IMR-90 (cell line): ENCODE measurements at regions not wholly inside any gene's neighbourhood (a gene's known extent, or its start where the extent isn't known, plus 50 kb on each side); places are given as distances from the start of the nearest gene placed in this dataset.

Source experiments
- ATAC-seq: fragments of 200-7000 bp; cut with Tn5 transposase; 2 replicates; pipeline ENCODE4 v1.9.1; 2020; ENCODE audit warnings: low read depth, mild to moderate bottlenecking, moderate library complexity
- BruUV-seq: library from RNA; stranded (reverse); fragments of 400-500 nt; replicated peaks from 2 replicates; lab custom pipeline; 2021; lab: Mats Ljungman, UMichigan
- CTCF ChIA-PET: fragments of 300-600 bp; formaldehyde crosslinking; extraction: SDS; loops from one replicate; lab custom pipeline; 2021; ENCODE audit warnings: antibody characterized with exemption; lab: Yijun Ruan, JAX
- POLR2A ChIA-PET: fragments of 300-600 bp; sonication (Branson Sonifier 250); formaldehyde crosslinking; loops from one replicate; lab custom pipeline; 2022; ENCODE audit warnings: antibody characterized with exemption; ENCODE audit not compliant: unreplicated experiment; lab: Charles Lee
- DNase-seq: peaks from one replicate; pipeline ENCODE4 v3.0.0; 2013
- H2AFZ ChIP-seq: replicated peaks from 2 replicates; pipeline ENCODE3; 2013; ENCODE audit warnings: low read length, mild to moderate bottlenecking; ENCODE audit not compliant: poor library complexity
- H2AK5ac ChIP-seq: 2 replicates; pipeline ENCODE4 v1.6.1; 2013; ENCODE audit warnings: low read depth, low read length, inconsistent platforms
- H2AK9ac ChIP-seq: replicated peaks from 2 replicates; pipeline ENCODE3; 2013; ENCODE audit warnings: mild to moderate bottlenecking, low read depth, low read length, moderate library complexity; ENCODE audit not compliant: poor library complexity
- H2BK120ac ChIP-seq: 2 replicates; pipeline ENCODE4 v1.6.1; 2013; ENCODE audit warnings: low read depth, low read length, inconsistent platforms
- H2BK15ac ChIP-seq: 3 replicates; pipeline ENCODE4 v1.6.1; 2013; ENCODE audit warnings: low read depth, low read length, inconsistent platforms
- H2BK20ac ChIP-seq: 2 replicates; pipeline ENCODE4 v1.6.1; 2013; ENCODE audit warnings: low read depth, mild to moderate bottlenecking, inconsistent platforms, low read length, moderate library complexity
- H2BK5ac ChIP-seq: 2 replicates; pipeline ENCODE4 v1.6.1; 2013; ENCODE audit warnings: mild to moderate bottlenecking, low read depth, low read length, inconsistent platforms; ENCODE audit not compliant: poor library complexity, severe bottlenecking
- H3K14ac ChIP-seq: replicated peaks from 2 replicates; pipeline ENCODE4 v1.6.1; 2013; ENCODE audit warnings: low read depth, low read length, inconsistent platforms
- H3K18ac ChIP-seq: 2 replicates; pipeline ENCODE4 v1.6.1; 2013; ENCODE audit warnings: low read depth, low read length, control low read depth
- H3K23ac ChIP-seq: 2 replicates; pipeline ENCODE4 v1.6.1; 2013; ENCODE audit warnings: low read depth, low read length, inconsistent platforms
- H3K27ac ChIP-seq: 2 replicates; pipeline ENCODE4 v1.5.1; 2013; ENCODE audit warnings: mild to moderate bottlenecking, control low read depth, low read length; ENCODE audit not compliant: insufficient read depth
- H3K27me3 ChIP-seq: 2 replicates; pipeline ENCODE4 v1.6.1; 2013; ENCODE audit warnings: low read length; ENCODE audit not compliant: control insufficient read depth, insufficient read depth
- H3K36me3 ChIP-seq: 2 replicates; pipeline ENCODE4 v1.6.1; 2013; ENCODE audit warnings: low read length, mixed read lengths; ENCODE audit not compliant: control insufficient read depth, insufficient read depth
- H3K4ac ChIP-seq: 2 replicates; pipeline ENCODE4 v1.6.1; 2013; ENCODE audit warnings: low read depth, low read length, inconsistent platforms
- H3K4me1 ChIP-seq: 2 replicates; pipeline ENCODE4 v1.6.1; 2013; ENCODE audit warnings: low read length, mixed read lengths; ENCODE audit not compliant: control insufficient read depth, insufficient read depth
- H3K4me2 ChIP-seq: 2 replicates; pipeline ENCODE4 v1.6.1; 2013; ENCODE audit warnings: low read depth, mild to moderate bottlenecking, control low read depth, low read length, moderate library complexity
- H3K4me3 ChIP-seq: 2 replicates; pipeline ENCODE4 v1.5.1; 2013; ENCODE audit warnings: low read depth, mild to moderate bottlenecking, control low read depth, low read length, moderate library complexity; ENCODE audit not compliant: insufficient read depth
- H3K56ac ChIP-seq: 2 replicates; pipeline ENCODE4 v1.6.1; 2013; ENCODE audit warnings: low read length, inconsistent platforms; ENCODE audit not compliant: insufficient read depth; ENCODE audit errors: extremely low read depth
- H3K79me1 ChIP-seq, 2 experiments: 2 replicates each; pipeline ENCODE4 v1.6.1; 2013; ENCODE audit warnings: low read length in 2 of 2, inconsistent platforms in 1 of 2, low read depth in 1 of 2
- H3K9ac ChIP-seq: 2 replicates; pipeline ENCODE4 v1.6.1; 2013; ENCODE audit warnings: low read depth, low read length, control low read depth
- H3K9me1 ChIP-seq: 2 replicates; pipeline ENCODE4 v1.6.1; 2013; ENCODE audit warnings: low read length, inconsistent platforms; ENCODE audit not compliant: insufficient read depth
- H3K9me3 ChIP-seq: 2 replicates; pipeline ENCODE4 v1.6.1; 2013; ENCODE audit warnings: low read length; ENCODE audit not compliant: control insufficient read depth, insufficient read depth
- H4K20me1 ChIP-seq: 2 replicates; pipeline ENCODE4 v1.6.1; 2013; ENCODE audit warnings: low read length, inconsistent platforms; ENCODE audit not compliant: insufficient read depth
- H4K5ac ChIP-seq: 2 replicates; pipeline ENCODE4 v1.6.1; 2013; ENCODE audit warnings: mild to moderate bottlenecking, low read depth, low read length, control low read depth
- H4K8ac ChIP-seq, 2 experiments: 2 replicates each; pipeline ENCODE4 v1.6.1; 2013; ENCODE audit warnings: low read depth in 2 of 2, low read length in 2 of 2, control low read depth in 1 of 2, inconsistent platforms in 1 of 2
- H4K91ac ChIP-seq: 2 replicates; pipeline ENCODE4 v1.6.1; 2013; ENCODE audit warnings: low read depth, low read length, inconsistent platforms; ENCODE audit not compliant: insufficient read depth
- BHLHE40 ChIP-seq: fragments of 150-350 bp; IDR thresholded peaks from 2 replicates; pipeline ENCODE4 v1.6.1; 2016; ENCODE audit warnings: mild to moderate bottlenecking, low read depth, low read length
- CEBPB ChIP-seq: IDR thresholded peaks from 2 replicates; pipeline ENCODE4 v1.6.1; 2012; ENCODE audit warnings: low read depth, low read length, improper control_type of control experiment
- MAFK ChIP-seq: IDR thresholded peaks from 2 replicates; pipeline ENCODE4 v1.6.1; 2012; ENCODE audit warnings: low read depth, low read length, improper control_type of control experiment
- MAZ ChIP-seq: IDR thresholded peaks from 2 replicates; pipeline ENCODE4 v1.6.1; 2012; ENCODE audit warnings: low read depth, mild to moderate bottlenecking, low read length, improper control_type of control experiment, moderate library complexity, borderline replicate concordance
- NFE2L2 ChIP-seq: fragments of 150-350 bp; IDR thresholded peaks from 2 replicates; pipeline ENCODE4 v1.6.1; 2016; ENCODE audit warnings: low read depth, mild to moderate bottlenecking, low read length
- POLR2A ChIP-seq: IDR thresholded peaks from 2 replicates; pipeline ENCODE4 v1.6.1; 2012; ENCODE audit warnings: mild to moderate bottlenecking, low read depth, low read length
- RCOR1 ChIP-seq: IDR thresholded peaks from 2 replicates; pipeline ENCODE4 v1.6.1; 2012; ENCODE audit warnings: mild to moderate bottlenecking, low read length, improper control_type of control experiment; ENCODE audit not compliant: insufficient replicate concordance
- RFX5 ChIP-seq: IDR thresholded peaks from 2 replicates; pipeline ENCODE4 v1.8.0; 2012; ENCODE audit warnings: low read depth, mild to moderate bottlenecking, low read length, moderate library complexity
- SMC3 ChIP-seq: fragments of 150-350 bp; IDR thresholded peaks from 2 replicates; pipeline ENCODE4 v1.6.1; 2016; ENCODE audit warnings: low read depth, mild to moderate bottlenecking, antibody characterized with exemption, low read length, moderate library complexity
- USF2 ChIP-seq: fragments of 150-350 bp; IDR thresholded peaks from 2 replicates; pipeline ENCODE4 v1.6.1; 2017; ENCODE audit warnings: mild to moderate bottlenecking, antibody characterized with exemption, low read length, low read depth
- WGBS, 2 experiments: methylation state at CpG; one replicate each; pipeline versions ENCODE4 v1.1.5 to v1.1.7; 2013; ENCODE audit warnings: missing lambda C conversion rate in 2 of 2; ENCODE audit not compliant: insufficient read length in 1 of 2; ENCODE audit errors: extremely low coverage in 2 of 2; 5-methylcytosine and 5-hydroxymethylcytosine counted together
- dilution Hi-C: fragments of 300-500 bp; cut with HindIII; formaldehyde crosslinking; loops from one replicate; pipeline ENCODE4 v1.14.3; 2018; ENCODE audit warnings: low sequenced_read_pairs; ENCODE audit not compliant: unreplicated experiment
- in situ Hi-C: fragments of 300-500 bp; cut with MboI; formaldehyde crosslinking; loops from 3 replicates; pipeline ENCODE4 v1.14.3; 2019; ENCODE audit warnings: low sequenced_read_pairs, inconsistent platforms, mixed read lengths
- intact Hi-C: fragments of 100-400 bp; cut with micrococcal nuclease; formaldehyde crosslinking; loops from 2 replicates; pipeline ENCODE4 v1.10.0; 2022

DNA sequence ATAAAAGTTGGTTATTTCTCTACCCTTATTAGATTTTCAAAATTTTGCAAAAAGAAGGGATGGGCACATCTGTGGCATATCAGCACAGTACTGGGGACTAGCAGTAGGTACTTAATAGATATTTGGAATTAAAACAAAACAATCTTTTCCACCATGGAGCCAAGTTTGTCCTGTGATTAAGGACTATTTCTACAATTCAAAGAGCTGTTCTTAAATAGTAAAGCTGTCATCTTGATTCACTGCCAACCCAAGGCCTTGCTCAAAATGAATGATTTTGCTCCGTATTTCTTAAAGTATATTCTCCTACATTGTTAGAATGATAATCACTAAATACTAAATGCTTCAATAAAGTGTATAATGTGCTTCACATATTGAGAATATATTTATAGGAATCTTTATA lies 169.9 kb downstream of the S1PR1 start:
- Histone ChIP-seq H3K9ac (no peak overlapping the region), H4K5ac (no peak overlapping the region), H3K27ac (no peak overlapping the region), H3K9me3 (no peaks in the 10 kb centered on the region), H3K36me3 (no peaks in the 10 kb centered on the region), H3K4me1 (no peaks in the 10 kb centered on the region), H3K79me1 (no peaks in the 10 kb centered on the region), H3K18ac (no peak overlapping the region), H2BK20ac (no peak overlapping the region), H4K8ac (no peak overlapping the region), H3K4me2 (no peak overlapping the region), H3K4ac (no peak overlapping the region), H2BK5ac (no peak overlapping the region), H3K9me1 (no peaks in the 10 kb centered on the region), H4K20me1 (no peaks in the 10 kb centered on the region), H3K27me3 (no peaks in the 10 kb centered on the region), H2AK9ac (no peak overlapping the region), H3K56ac (no peak overlapping the region), H3K23ac (no peak overlapping the region), H3K4me3 (no peak overlapping the region), H2AK5ac (no peak overlapping the region), H2AFZ (no peak overlapping the region), H3K14ac (no peak overlapping the region), H2BK15ac (no peak overlapping the region), H4K91ac (no peak overlapping the region), H2BK120ac (no peak overlapping the region)
- BruUV-seq: no TSS peak
- intact Hi-C loops (no loop called here), dilution Hi-C loops (no loop called here), in situ Hi-C loops (no loop called here)
- ChIA-PET CTCF (no interaction called here), POLR2A (no interaction called here)
- TF ChIP-seq MAFK (no peak), MAZ (no peak), BHLHE40 (no peak), USF2 (no peak), SMC3 (no peak), RFX5 (no peak), NFE2L2 (no peak), POLR2A (no peak), RCOR1 (no peak), CEBPB (no peak)
- no CpG with 5 or more reads among the region's 1 CpG for WGBS, 2 experiments
- DNase-seq: no peak
- no peak for ATAC-seq
